BJ (cell line): ENCODE measurements at regions not wholly inside any gene's neighbourhood (a gene's known extent, or its start where the extent isn't known, plus 50 kb on each side); places are given as distances from the start of the nearest gene placed in this dataset.

Source experiments
- CTCF ChIA-PET: fragments of 350-600 bp; formaldehyde crosslinking; extraction: SDS; loops from one replicate; lab custom pipeline; 2021; ENCODE audit warnings: antibody characterized with exemption, inconsistent platforms; lab: Yijun Ruan, JAX
- POLR2A ChIA-PET: fragments of 300-600 bp; sonication (Branson Sonifier 250); formaldehyde crosslinking; extraction: SDS; loops from one replicate; lab custom pipeline; 2021; ENCODE audit warnings: antibody characterized with exemption; lab: Charles Lee
- DNase-seq: peaks from one replicate; pipeline ENCODE4 v3.0.0-alpha.2; 2011; ENCODE audit warnings: low read depth
- H3K27me3 ChIP-seq: 2 replicates; pipeline ENCODE4 v1.6.0; 2011; ENCODE audit warnings: low read length; ENCODE audit not compliant: control insufficient read depth, insufficient read depth
- H3K36me3 ChIP-seq: 2 replicates; pipeline ENCODE4 v1.5.1; 2011; ENCODE audit warnings: low read length; ENCODE audit not compliant: control insufficient read depth, insufficient read depth
- H3K4me3 ChIP-seq: 2 replicates; pipeline ENCODE4 v1.5.1; 2011; ENCODE audit warnings: low read depth, mild to moderate bottlenecking, control low read depth, low read length
- TF ChIP-seq, protein P1 (sequence below): IDR thresholded peaks from 2 replicates; pipeline ENCODE4 v1.5.1; 2011; ENCODE audit warnings: low read depth, mild to moderate bottlenecking, control low read depth, inconsistent platforms, low read length, moderate library complexity; ENCODE audit not compliant: insufficient read depth

DNA sequence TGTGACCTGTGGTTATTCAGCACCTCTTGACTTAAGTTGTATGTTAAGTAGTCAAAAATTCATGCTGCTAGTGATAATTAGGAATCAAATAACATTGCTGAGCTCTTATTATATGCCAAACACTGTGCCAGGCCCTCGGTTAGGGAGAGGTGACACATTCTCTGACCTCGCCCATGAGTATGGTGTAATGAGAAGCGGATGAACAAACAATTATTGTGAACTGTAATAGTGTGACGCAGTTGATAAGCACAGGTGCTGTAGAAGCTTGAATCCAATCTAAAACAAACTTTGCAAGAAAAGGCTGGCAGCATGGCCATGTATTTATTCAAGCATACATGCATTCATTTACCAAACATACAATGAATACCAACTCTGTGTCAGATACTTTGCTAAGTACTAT, 303.5 kb upstream of the HS3ST1 start:
- Histone ChIP-seq H3K4me3 (no peak overlapping the region), H3K27me3 (no peaks in the 10 kb centered on the region), H3K36me3 (no peaks in the 10 kb centered on the region)
- TF ChIP-seq, protein P1, sequence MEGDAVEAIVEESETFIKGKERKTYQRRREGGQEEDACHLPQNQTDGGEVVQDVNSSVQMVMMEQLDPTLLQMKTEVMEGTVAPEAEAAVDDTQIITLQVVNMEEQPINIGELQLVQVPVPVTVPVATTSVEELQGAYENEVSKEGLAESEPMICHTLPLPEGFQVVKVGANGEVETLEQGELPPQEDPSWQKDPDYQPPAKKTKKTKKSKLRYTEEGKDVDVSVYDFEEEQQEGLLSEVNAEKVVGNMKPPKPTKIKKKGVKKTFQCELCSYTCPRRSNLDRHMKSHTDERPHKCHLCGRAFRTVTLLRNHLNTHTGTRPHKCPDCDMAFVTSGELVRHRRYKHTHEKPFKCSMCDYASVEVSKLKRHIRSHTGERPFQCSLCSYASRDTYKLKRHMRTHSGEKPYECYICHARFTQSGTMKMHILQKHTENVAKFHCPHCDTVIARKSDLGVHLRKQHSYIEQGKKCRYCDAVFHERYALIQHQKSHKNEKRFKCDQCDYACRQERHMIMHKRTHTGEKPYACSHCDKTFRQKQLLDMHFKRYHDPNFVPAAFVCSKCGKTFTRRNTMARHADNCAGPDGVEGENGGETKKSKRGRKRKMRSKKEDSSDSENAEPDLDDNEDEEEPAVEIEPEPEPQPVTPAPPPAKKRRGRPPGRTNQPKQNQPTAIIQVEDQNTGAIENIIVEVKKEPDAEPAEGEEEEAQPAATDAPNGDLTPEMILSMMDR, result no peak
- DNase-seq, result no peak
- ChIA-PET CTCF (no interaction called here), POLR2A (no interaction called here)

DNA sequence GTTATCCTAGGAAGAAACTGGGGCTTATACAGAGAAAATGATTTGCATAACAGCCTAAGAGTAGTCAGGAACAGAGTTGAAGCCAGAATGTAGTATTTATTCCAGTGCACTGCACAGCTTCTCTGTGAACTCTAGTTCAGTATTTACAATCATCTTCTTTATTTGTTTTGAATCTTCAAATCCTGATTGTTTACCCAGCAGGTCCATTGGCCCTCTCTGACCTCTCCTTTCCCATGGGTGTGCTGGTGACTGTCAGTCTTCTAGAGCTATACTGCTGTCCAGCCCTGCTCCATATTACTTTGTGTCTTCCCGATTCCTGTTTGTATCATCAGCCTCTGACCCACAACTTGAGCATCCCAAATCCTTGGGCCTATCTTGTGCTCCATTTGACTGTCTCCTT, 301.9 kb upstream of the HS3ST1 start:
- DNase-seq, result no peak
- ChIA-PET POLR2A (no interaction called here), CTCF (no interaction called here)
- Histone ChIP-seq H3K4me3 (no peak overlapping the region), H3K27me3 (no peaks in the 10 kb centered on the region), H3K36me3 (no peaks in the 10 kb centered on the region)
- TF ChIP-seq, protein P1, result no peak

DNA sequence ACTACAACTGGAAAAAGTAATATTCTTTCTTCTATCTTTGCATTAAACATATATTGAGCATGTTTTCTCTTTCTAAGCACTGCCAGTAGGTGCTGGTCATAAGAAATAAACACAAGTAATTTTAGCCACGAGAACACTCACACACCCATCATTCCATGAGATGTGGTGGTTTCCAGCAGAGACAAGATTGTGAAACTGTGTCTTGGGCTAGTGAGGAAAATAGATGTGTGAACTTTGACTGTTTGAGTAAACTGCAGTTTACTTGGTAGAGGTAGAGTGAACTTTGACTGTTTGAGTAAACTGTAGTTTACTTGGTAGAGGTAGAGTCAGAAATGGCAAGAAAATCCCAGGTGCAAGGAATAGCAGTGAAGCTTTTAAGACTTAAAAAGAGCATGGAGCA, 300.9 kb upstream of the HS3ST1 start:
- Histone ChIP-seq H3K36me3 (no peaks in the 10 kb centered on the region), H3K27me3 (no peaks in the 10 kb centered on the region), H3K4me3 (no peak overlapping the region)
- DNase-seq, result no peak
- TF ChIP-seq, protein P1, result no peak
- ChIA-PET CTCF (no interaction called here), POLR2A (no interaction called here)

DNA sequence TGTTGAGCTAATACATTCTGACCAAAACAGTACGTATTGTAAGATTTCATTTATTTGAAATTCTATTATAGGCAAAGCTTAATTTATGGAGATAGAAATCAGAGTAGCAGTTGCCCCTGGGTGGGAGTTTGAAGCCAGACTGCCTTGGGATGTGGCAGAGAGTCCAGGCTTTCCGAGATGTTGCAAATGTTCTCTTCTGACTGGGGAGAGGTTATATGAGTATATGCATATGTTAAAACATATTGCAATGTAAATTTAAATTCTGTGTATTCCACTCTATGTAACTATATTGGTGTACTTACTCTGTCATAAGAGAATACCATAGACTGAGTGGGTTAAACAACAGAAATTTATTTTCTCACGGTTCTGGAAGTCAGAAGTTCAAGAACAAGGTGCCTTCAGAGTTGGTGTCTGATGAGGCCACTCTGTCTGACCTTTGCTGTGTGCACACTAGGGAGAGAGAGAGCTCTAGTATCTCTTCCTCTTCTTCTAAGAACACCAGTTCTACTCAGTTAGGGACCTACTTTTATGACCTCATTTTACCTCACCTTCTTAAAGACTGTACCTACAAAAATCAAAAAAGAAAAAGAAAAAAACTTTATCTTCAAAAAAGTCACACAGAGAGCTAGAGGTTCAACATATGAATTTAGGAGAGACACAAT, 299.3 kb upstream of the HS3ST1 start:
- no peak for DNase-seq
- Histone ChIP-seq H3K4me3 (no peak overlapping the region), H3K27me3 (no peaks in the 10 kb centered on the region), H3K36me3 (no peaks in the 10 kb centered on the region)
- ChIA-PET POLR2A (no interaction called here), CTCF (no interaction called here)
- TF ChIP-seq, protein P1, result no peak

DNA sequence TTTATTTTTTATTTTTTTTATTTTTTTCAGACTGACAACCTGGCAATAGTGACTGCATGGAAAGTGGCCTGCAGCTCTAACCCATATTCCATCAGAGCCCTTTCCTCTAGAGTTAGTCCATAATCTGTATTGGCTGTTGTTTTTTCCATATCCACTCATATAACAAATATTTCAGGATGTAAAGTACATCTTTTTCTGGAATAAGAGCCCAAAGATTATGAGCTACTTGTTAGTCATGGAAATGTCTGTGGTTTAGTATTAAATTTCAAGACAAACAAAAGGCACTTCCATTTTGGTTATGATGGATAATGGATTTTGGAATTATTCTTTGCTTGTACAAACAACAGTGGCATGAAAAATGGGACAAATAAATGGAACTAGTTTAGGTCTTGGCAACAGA, 296.0 kb upstream of the HS3ST1 start:
- DNase-seq, result no peak
- CTCF ChIA-PET, result no interaction called here

More for the DNA sequence above, 296.0 kb upstream of the HS3ST1 start:
- H3K27me3 ChIP-seq, result no peaks in the 10 kb centered on the region
- POLR2A ChIA-PET, result no interaction called here
- TF ChIP-seq, protein P1, result no peak
- H3K36me3 ChIP-seq, result no peaks in the 10 kb centered on the region
- no peak overlapping the region for H3K4me3 ChIP-seq
